Transverse colon (tissue), 4 donors: ENCODE measurements at regions not wholly inside any gene's neighbourhood (a gene's known extent, or its start where the extent isn't known, plus 50 kb on each side); places are given as distances from the start of the nearest gene placed in this dataset.

ENCODE experiments used
- EP300 ChIP-seq: sonication (generic); formaldehyde crosslinking; IDR thresholded peaks from one replicate; pipeline ENCODE4 v1.6.1; 2017; ENCODE audit warnings: antibody characterized with exemption, low read depth
- POLR2A ChIP-seq: fragments of 450-650 bp; IDR thresholded peaks from one replicate; pipeline ENCODE4 v1.6.1; 2016; ENCODE audit warnings: antibody characterized with exemption, mild to moderate bottlenecking, moderate library complexity
- POLR2AphosphoS5 ChIP-seq, 3 donors: sonication (generic); formaldehyde crosslinking; IDR thresholded peaks; one replicate each; pipeline ENCODE4 v1.6.1; 2016; ENCODE audit warnings: antibody characterized with exemption in 3 of 3
- TF ChIP-seq, protein P1 (sequence below), 5 experiments: fragments of 200-600 bp in 3 of 5; fragments of 450-650 bp in 2 of 5; sonication (generic) in 3 of 5; IDR thresholded peaks; 1 replicate in 2 of 5; 2 replicates in 3 of 5; pipeline ENCODE4 v1.5.1; 2016 to 2017; ENCODE audit warnings: antibody characterized with exemption in 5 of 5, inconsistent platforms in 3 of 5, mild to moderate bottlenecking in 2 of 5, moderate library complexity in 1 of 5

DNA sequence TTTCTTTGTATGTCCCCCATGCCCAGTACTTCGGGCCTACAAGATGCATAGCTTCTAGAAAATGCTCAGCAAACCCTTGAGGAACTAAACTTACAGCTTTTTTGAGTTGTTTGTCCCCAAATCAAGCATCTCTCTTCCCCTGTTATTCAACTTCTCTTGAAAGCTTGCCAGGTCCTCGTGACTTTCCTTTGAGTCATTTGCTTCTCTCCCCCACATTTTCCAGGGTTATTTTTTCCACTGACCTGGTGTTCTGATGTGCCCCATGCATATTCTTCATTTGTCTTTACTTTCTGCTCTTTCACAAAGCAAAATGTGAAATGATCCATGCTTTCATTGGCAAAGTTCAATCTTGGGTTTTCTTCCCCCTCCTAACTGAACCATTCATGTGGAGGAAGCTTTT is 204.8 kb downstream of the TFAP2A start:
- TF ChIP-seq, protein P1, sequence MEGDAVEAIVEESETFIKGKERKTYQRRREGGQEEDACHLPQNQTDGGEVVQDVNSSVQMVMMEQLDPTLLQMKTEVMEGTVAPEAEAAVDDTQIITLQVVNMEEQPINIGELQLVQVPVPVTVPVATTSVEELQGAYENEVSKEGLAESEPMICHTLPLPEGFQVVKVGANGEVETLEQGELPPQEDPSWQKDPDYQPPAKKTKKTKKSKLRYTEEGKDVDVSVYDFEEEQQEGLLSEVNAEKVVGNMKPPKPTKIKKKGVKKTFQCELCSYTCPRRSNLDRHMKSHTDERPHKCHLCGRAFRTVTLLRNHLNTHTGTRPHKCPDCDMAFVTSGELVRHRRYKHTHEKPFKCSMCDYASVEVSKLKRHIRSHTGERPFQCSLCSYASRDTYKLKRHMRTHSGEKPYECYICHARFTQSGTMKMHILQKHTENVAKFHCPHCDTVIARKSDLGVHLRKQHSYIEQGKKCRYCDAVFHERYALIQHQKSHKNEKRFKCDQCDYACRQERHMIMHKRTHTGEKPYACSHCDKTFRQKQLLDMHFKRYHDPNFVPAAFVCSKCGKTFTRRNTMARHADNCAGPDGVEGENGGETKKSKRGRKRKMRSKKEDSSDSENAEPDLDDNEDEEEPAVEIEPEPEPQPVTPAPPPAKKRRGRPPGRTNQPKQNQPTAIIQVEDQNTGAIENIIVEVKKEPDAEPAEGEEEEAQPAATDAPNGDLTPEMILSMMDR (IDR thresholded peaks at IDR 0.05), result no peak
- TF ChIP-seq POLR2A, result no peak
- TF ChIP-seq EP300, result no peak
- TF ChIP-seq POLR2AphosphoS5 (IDR thresholded peaks at IDR 0.05), result no peak
